Esophagus mucosa (tissue), 1 donor: ENCODE measurements at regions not wholly inside any gene's neighbourhood (a gene's known extent, or its start where the extent isn't known, plus 50 kb on each side); places are given as distances from the start of the nearest gene placed in this dataset.

Experiments
- ATAC-seq: fragments of 200-7000 bp; cut with Tn5 transposase; one replicate; pipeline ENCODE4 v1.9.1; 2020
- donor health status: DM: yes; HTN: yes; CAD: no.

GRCh38 chr5:4646715-4647375 is 493.3 kb upstream of the ADAMTS16 start:
- no peak for ATAC-seq

- ATAC-seq: no peak
Observed at GRCh38 chr5:4647955-4648354, 492.2 kb upstream of the ADAMTS16 start.

GRCh38 chr5:4651806-4652565 is 488.1 kb upstream of the ADAMTS16 start:
- ATAC-seq: peak; percentile 62

- no peak for ATAC-seq
Observed at GRCh38 chr5:4653475-4653874, 486.7 kb upstream of the ADAMTS16 start.

GRCh38 chr5:4659851-4660250 is 480.3 kb upstream of the ADAMTS16 start:
- ATAC-seq: no peak

- ATAC-seq: no peak
Observed at GRCh38 chr5:4661326-4661725, 478.8 kb upstream of the ADAMTS16 start.

- no peak for ATAC-seq
Observed at GRCh38 chr5:4661836-4662235, 478.3 kb upstream of the ADAMTS16 start.

- no peak for ATAC-seq
Observed at GRCh38 chr5:4662756-4663155, 477.4 kb upstream of the ADAMTS16 start.

GRCh38 chr5:4665911-4666310 is 474.2 kb upstream of the ADAMTS16 start:
- no peak for ATAC-seq

GRCh38 chr5:4674166-4674565 is 466.0 kb upstream of the ADAMTS16 start:
- ATAC-seq: no peak

GRCh38 chr5:4676934-4677333 is 463.2 kb upstream of the ADAMTS16 start:
- no peak for ATAC-seq

- ATAC-seq: no peak
Observed at GRCh38 chr5:4684946-4685345, 455.2 kb upstream of the ADAMTS16 start.

- ATAC-seq: no peak
Observed at GRCh38 chr5:4698596-4698995, 441.5 kb upstream of the ADAMTS16 start.

- no peak for ATAC-seq
Observed at GRCh38 chr5:4699592-4699991, 440.5 kb upstream of the ADAMTS16 start.

- peak; percentile 86 for ATAC-seq
Observed at GRCh38 chr5:4700069-4700468, 440.1 kb upstream of the ADAMTS16 start.

GRCh38 chr5:4700871-4701270 is 439.3 kb upstream of the ADAMTS16 start:
- ATAC-seq: no peak

- ATAC-seq: no peak
Observed at GRCh38 chr5:4703931-4704458, 436.1 kb upstream of the ADAMTS16 start.

- no peak for ATAC-seq
Observed at GRCh38 chr5:4704951-4705350, 435.2 kb upstream of the ADAMTS16 start.

- ATAC-seq: no peak
Observed at GRCh38 chr5:4716781-4717180, 423.3 kb upstream of the ADAMTS16 start.

GRCh38 chr5:4717446-4717845 is 422.7 kb upstream of the ADAMTS16 start:
- no peak for ATAC-seq

GRCh38 chr5:4720831-4721230 is 419.3 kb upstream of the ADAMTS16 start:
- ATAC-seq: peak; percentile 62

- ATAC-seq: peak; percentile 52
Observed at GRCh38 chr5:4722886-4723285, 417.2 kb upstream of the ADAMTS16 start.

- no peak for ATAC-seq
Observed at GRCh38 chr5:4725594-4725993, 414.5 kb upstream of the ADAMTS16 start.

- no peak for ATAC-seq
Observed at GRCh38 chr5:4730279-4730678, 409.9 kb upstream of the ADAMTS16 start.
